Adrenal gland (tissue), 9 donors: ENCODE measurements at regions not wholly inside any gene's neighbourhood (a gene's known extent, or its start where the extent isn't known, plus 50 kb on each side); places are given as distances from the start of the nearest gene placed in this dataset.

ENCODE experiments used
- DNase-seq, 7 donors: peaks; one replicate each; pipeline ENCODE4 v3.0.0-alpha.2; 2019 to 2020
- H3K27ac ChIP-seq, 5 donors: fragments of 200-600 bp; sonication (generic) in 4 of 5; 1 replicate in 3 of 5; 2 replicates in 2 of 5; pipeline versions ENCODE4 v1.5.1 to v1.8.0; 2016 to 2020; ENCODE audit warnings: mild to moderate bottlenecking in 1 of 5
- H3K27me3 ChIP-seq: fragments of 200-600 bp; 2 replicates; pipeline ENCODE4 v1.8.0; 2021
- H3K36me3 ChIP-seq, 2 donors: fragments of 200-600 bp; replicated peaks in 1 of 2; 1 replicate in 1 of 2; 2 replicates in 1 of 2; pipeline versions ENCODE4 v1.5.1 to v1.8.0; 2018 to 2022
- H3K4me1 ChIP-seq, 2 donors: fragments of 200-600 bp; replicated peaks in 1 of 2; 1 replicate in 1 of 2; 2 replicates in 1 of 2; pipeline versions ENCODE4 v1.5.1 to v1.8.0; 2018 to 2021
- H3K4me3 ChIP-seq, 4 donors: fragments of 200-600 bp; sonication (generic) in 3 of 4; one replicate each; pipeline ENCODE4 v1.5.1; 2016 to 2018
- H3K9me3 ChIP-seq, 3 donors: fragments of 200-600 bp; sonication (generic) in 1 of 3; replicated peaks in 1 of 3; 1 replicate in 2 of 3; 2 replicates in 1 of 3; pipeline versions ENCODE4 v1.5.1 to v1.8.0; 2016 to 2021
- CTCF ChIP-seq, 6 experiments: fragments of 450-650 bp in 4 of 6; fragments of 200-600 bp in 2 of 6; sonication (generic) in 1 of 6; IDR thresholded peaks; 1 replicate in 5 of 6; 2 replicates in 1 of 6; pipeline versions ENCODE4 v1.5.1 to v1.8.0; 2016 to 2021; ENCODE audit warnings: antibody characterized with exemption in 6 of 6, mild to moderate bottlenecking in 2 of 6, moderate library complexity in 1 of 6
- POLR2A ChIP-seq, 2 donors: fragments of 450-650 bp; IDR thresholded peaks; one replicate each; pipeline ENCODE4 v1.6.1; 2017; ENCODE audit warnings: antibody characterized with exemption in 2 of 2, mild to moderate bottlenecking in 2 of 2, moderate library complexity in 1 of 2
- WGBS, 4 donors: extraction: QIAGEN DNeasy Blood & Tissue Kit in 2 of 4; methylation state at CpG; one replicate each; pipeline versions ENCODE4 v1.1.5 to v1.1.7; 2013 to 2017; 5-methylcytosine and 5-hydroxymethylcytosine counted together
- intact Hi-C, 2 donors: fragments of 100-400 bp; cut with DNase I; formaldehyde crosslinking; loops; one replicate each; pipeline versions ENCODE4 v1.14.1 to v1.15.0; 2022 to 2023
- donor health status: healthy with polysubstance abuse.
- donor health status: Bipolar disorder and iron deficiency.
- donor health status: DM: yes; HTN: yes; CAD: no.
- donor health status: DM: no; HTN: no; CAD: no.
- donor health status: DM: no; HTN: no; CAD: no.

DNA sequence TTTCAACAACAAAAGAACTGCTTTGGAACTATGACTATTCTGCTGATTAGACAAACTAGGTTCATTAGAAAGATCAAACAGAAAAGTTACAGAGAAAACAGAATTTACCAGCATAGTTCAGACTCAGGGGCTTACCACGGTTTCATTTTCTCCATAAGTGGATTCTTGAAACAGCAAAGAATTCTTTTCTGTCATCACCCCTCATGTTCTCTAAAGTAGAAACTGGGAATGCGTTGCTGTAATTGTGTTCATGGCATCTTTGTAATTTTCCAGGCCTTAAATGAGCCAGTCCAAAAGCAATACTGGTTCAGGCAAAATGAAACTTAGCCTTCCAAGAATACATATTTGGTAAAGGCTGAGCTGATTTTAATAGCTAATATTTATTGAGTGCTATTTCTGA lies 287.8 kb downstream of the CHL1 start:
- H3K4me1 ChIP-seq: no peaks in the 10 kb centered on the region
- no peaks in the 10 kb centered on the region for H3K27me3 ChIP-seq
- TF ChIP-seq POLR2A (IDR thresholded peaks at IDR 0.05) (no peak), CTCF (IDR thresholded peaks at IDR 0.05) (no peak)
- no peak overlapping the region for H3K4me3 ChIP-seq
- intact Hi-C loops: no loop called here
- H3K27ac ChIP-seq: no peak overlapping the region
- H3K9me3 ChIP-seq: no peaks in the 10 kb centered on the region
- 56 to 70% (median 60%) methylated on average over 2 of the region's 2 CpGs for WGBS, 4 donors
- no peak for DNase-seq
- H3K36me3 ChIP-seq: no peaks in the 10 kb centered on the region

GRCh38 chr3:487614-488013 lies 291.1 kb downstream of the CHL1 start:
- H3K27ac ChIP-seq: no peak overlapping the region
- TF ChIP-seq CTCF (IDR thresholded peaks at IDR 0.05) (no peak), POLR2A (IDR thresholded peaks at IDR 0.05) (no peak)

GRCh38 chr3:492586-493316 lies 296.2 kb downstream of the CHL1 start:
- no peaks in the 10 kb centered on the region for H3K9me3 ChIP-seq
- H3K27ac ChIP-seq: no peak overlapping the region
- no peaks in the 10 kb centered on the region for H3K4me1 ChIP-seq
- no peaks in the 10 kb centered on the region for H3K36me3 ChIP-seq
- WGBS, 4 donors: 49 to 56% (median 52%) methylated on average over 3 of the region's 3 CpGs
- TF ChIP-seq CTCF (IDR thresholded peaks at IDR 0.05) (no peak), POLR2A (IDR thresholded peaks at IDR 0.05) (no peak)
- H3K4me3 ChIP-seq: no peak overlapping the region
- H3K27me3 ChIP-seq: no peaks in the 10 kb centered on the region
- no peak for DNase-seq
- intact Hi-C loops: no loop called here

More at GRCh38 chr3:487614-488013, 291.1 kb downstream of the CHL1 start:
- Histone ChIP-seq H3K36me3 (no peaks in the 10 kb centered on the region), H3K4me3 (no peak overlapping the region), H3K27me3 (no peaks in the 10 kb centered on the region), H3K9me3 (no peaks in the 10 kb centered on the region), H3K4me1 (no peaks in the 10 kb centered on the region)
- intact Hi-C loops: no loop called here
- 0 to 71% (median 38%) methylated on average over 2 of the region's 2 CpGs for WGBS, 4 donors
- no peak for DNase-seq

DNA sequence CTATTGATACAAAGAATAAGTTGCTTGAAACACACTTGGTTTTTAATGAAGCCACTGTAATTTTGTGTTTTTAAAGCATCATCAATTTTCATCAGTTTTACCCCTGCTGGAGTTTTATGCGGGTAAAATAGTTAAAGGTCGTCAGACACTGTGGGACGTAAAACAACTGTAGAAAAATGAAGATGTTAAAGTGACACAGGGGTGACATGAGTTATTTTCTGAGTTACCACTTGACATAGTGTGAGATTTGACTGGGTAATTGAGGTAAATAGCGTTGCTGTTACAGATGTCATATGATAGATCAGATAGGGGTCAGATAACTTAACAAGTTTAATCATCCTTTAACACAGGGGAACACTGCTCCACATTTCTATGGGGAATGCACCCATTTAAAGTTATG lies 297.6 kb downstream of the CHL1 start:
- H3K4me3 ChIP-seq: no peak overlapping the region
- 73 to 79% (median 74%) methylated on average over 4 of the region's 4 CpGs for WGBS, 4 donors
- no peaks in the 10 kb centered on the region for H3K4me1 ChIP-seq
- intact Hi-C loops: no loop called here
- no peaks in the 10 kb centered on the region for H3K36me3 ChIP-seq
- no peaks in the 10 kb centered on the region for H3K9me3 ChIP-seq
- TF ChIP-seq POLR2A (IDR thresholded peaks at IDR 0.05): no peak
- TF ChIP-seq CTCF (IDR thresholded peaks at IDR 0.05): no peak
- H3K27ac ChIP-seq: no peak overlapping the region
- no peak for DNase-seq
- no peaks in the 10 kb centered on the region for H3K27me3 ChIP-seq
